ENCODE measurements at regions not wholly inside any gene's neighbourhood (a gene's known extent, or its start where the extent isn't known, plus 50 kb on each side); places are given as distances from the start of the nearest gene placed in this dataset.
A peak's percentile ranks its signal among the peaks of the same experiment; 100 is the strongest.

- no peak for TF ChIP-seq ZNF639 (tag by site-specific recombination; IDR thresholded peaks at IDR 0.05)
Measured at GRCh38 chr13:22079961-22080360, 409.1 kb downstream of the FGF9 start (continued).

GRCh38 chr13:22080832-22081231 lies 410.0 kb downstream of the FGF9 start:
- ChIA-PET POLR2A (no interaction called here), CTCF (no interaction called here)
- Histone ChIP-seq H3K4me3 (ENCODE audit: low read depth, low read length) (no peak overlapping the region), H3K36me3 (ENCODE audit: control insufficient read depth in 2 of 2, insufficient read depth in 1 of 2, low read length in 2 of 2) (no peaks in the 10 kb centered on the region), H3K27ac (ENCODE audit: extremely low read depth, low read depth, low read length) (no peak overlapping the region), H3K9me3 (ENCODE audit: control insufficient read depth, insufficient read depth, low read depth, low read length) (no peaks in the 10 kb centered on the region), H3K4me1 (ENCODE audit: control insufficient read depth, insufficient read depth, low read length) (peaks cover 10% of the 10 kb centered on the region)
- TF ChIP-seq KLF1 (tag by site-specific recombination; IDR thresholded peaks at IDR 0.05) (no peak), ZBTB7A (tag by site-specific recombination; IDR thresholded peaks at IDR 0.05; ENCODE audit: low read depth) (no peak), AEBP2 (tag by site-specific recombination; IDR thresholded peaks at IDR 0.05; ENCODE audit: borderline replicate concordance) (no peak), ZNF626 (tag by site-specific recombination; IDR thresholded peaks at IDR 0.05) (no peak), ZNF521 (tag by site-specific recombination; IDR thresholded peaks at IDR 0.05) (no peak)

GRCh38 chr13:22081430-22081829 lies 410.6 kb downstream of the FGF9 start:
- no peak overlapping the region for H3K27ac ChIP-seq (ENCODE audit: extremely low read depth, low read depth, low read length)
- no peaks in the 10 kb centered on the region for H3K36me3 ChIP-seq (ENCODE audit: control insufficient read depth in 2 of 2, insufficient read depth in 1 of 2, low read length in 2 of 2)
- CTCF ChIA-PET: no interaction called here
- peaks cover 10% of the 10 kb centered on the region for H3K4me1 ChIP-seq (ENCODE audit: control insufficient read depth, insufficient read depth, low read length)
- no peak overlapping the region for H3K4me3 ChIP-seq (ENCODE audit: low read depth, low read length)
- no peaks in the 10 kb centered on the region for H3K9me3 ChIP-seq (ENCODE audit: control insufficient read depth, insufficient read depth, low read depth, low read length)
- POLR2A ChIA-PET: no interaction called here
- TF ChIP-seq ZFP69B (tag by site-specific recombination; IDR thresholded peaks at IDR 0.05) (no peak), ZNF629 (tag by site-specific recombination; IDR thresholded peaks at IDR 0.05) (peak; percentile 45; the same call in 1 of the 2 replicates), ZNF302 (tag by site-specific recombination; IDR thresholded peaks at IDR 0.05; ENCODE audit: low read depth) (no peak), KLF8 (tag by site-specific recombination; IDR thresholded peaks at IDR 0.05) (peak; percentile 56), SP7 (tag by site-specific recombination; IDR thresholded peaks at IDR 0.05) (0 out of 2 replicates have a peak, but pooled peaks have one; percentile 24)

- H3K4me3 ChIP-seq (ENCODE audit: low read depth, low read length): no peak overlapping the region
- no peaks in the 10 kb centered on the region for H3K9me3 ChIP-seq (ENCODE audit: control insufficient read depth, insufficient read depth, low read depth, low read length)
- no peaks in the 10 kb centered on the region for H3K36me3 ChIP-seq (ENCODE audit: control insufficient read depth in 2 of 2, insufficient read depth in 1 of 2, low read length in 2 of 2)
- peaks cover 10% of the 10 kb centered on the region for H3K4me1 ChIP-seq (ENCODE audit: control insufficient read depth, insufficient read depth, low read length)
- POLR2A ChIA-PET: no interaction called here
- CTCF ChIA-PET: no interaction called here
- TF ChIP-seq ZNF140 (tag by site-specific recombination; IDR thresholded peaks at IDR 0.05) (no peak), ZNF37A (tag by site-specific recombination; IDR thresholded peaks at IDR 0.05) (no peak), ZNF324 (tag by site-specific recombination; IDR thresholded peaks at IDR 0.05) (no peak), ZXDB (tag by site-specific recombination; IDR thresholded peaks at IDR 0.05) (no peak), ZNF580 (tag by site-specific recombination; IDR thresholded peaks at IDR 0.05) (no peak), AEBP2 (tag by site-specific recombination; IDR thresholded peaks at IDR 0.05; ENCODE audit: borderline replicate concordance) (no peak), ZSCAN30 (tag by site-specific recombination; IDR thresholded peaks at IDR 0.05) (no peak), FEZF1 (tag by site-specific recombination; IDR thresholded peaks at IDR 0.05) (no peak), ZNF626 (tag by site-specific recombination; IDR thresholded peaks at IDR 0.05) (no peak), SETDB1 (IDR thresholded peaks at IDR 0.05; ENCODE audit: insufficient read length, low read length) (no peak), ZNF837 (tag by site-specific recombination; IDR thresholded peaks at IDR 0.05) (no peak)
- no peak overlapping the region for H3K27ac ChIP-seq (ENCODE audit: extremely low read depth, low read depth, low read length)
Measured at GRCh38 chr13:22082030-22082429, 411.2 kb downstream of the FGF9 start.
